Effector memory CD4-positive, alpha-beta T cell (primary cell): ENCODE measurements at regions not wholly inside any gene's neighbourhood (a gene's known extent, or its start where the extent isn't known, plus 50 kb on each side); places are given as distances from the start of the nearest gene placed in this dataset.
"Not testable (repeated sequence)": the region's sequence is repeated elsewhere in the genome, so short reads cannot be mapped to it uniquely, and the experiment has no call there.

Source experiments
- DNase-seq, 3 donors: peaks; one replicate each; pipeline ENCODE4 v3.0.0-alpha.2; 2020
- H3K27ac ChIP-seq: 2 replicates; pipeline ENCODE4 v1.7.0; 2013; ENCODE audit warnings: mild to moderate bottlenecking, low read length, moderate library complexity; ENCODE audit not compliant: insufficient read depth, poor library complexity, severe bottlenecking
- H3K27me3 ChIP-seq: replicated peaks from 2 replicates; pipeline ENCODE4 v1.7.0; 2013; ENCODE audit warnings: mild to moderate bottlenecking, low read length; ENCODE audit not compliant: insufficient read depth, control insufficient read depth, poor library complexity, severe bottlenecking
- H3K36me3 ChIP-seq: 2 replicates; pipeline ENCODE4 v1.7.0; 2013; ENCODE audit warnings: mild to moderate bottlenecking, low read length, moderate library complexity; ENCODE audit not compliant: control insufficient read depth, insufficient read depth
- H3K4me1 ChIP-seq: 2 replicates; pipeline ENCODE4 v1.7.0; 2013; ENCODE audit warnings: low read length, mild to moderate bottlenecking; ENCODE audit not compliant: control insufficient read depth, insufficient read depth, poor library complexity, severe bottlenecking
- H3K4me3 ChIP-seq: 2 replicates; pipeline ENCODE4 v1.7.0; 2013; ENCODE audit warnings: low read length, low read depth, mild to moderate bottlenecking; ENCODE audit not compliant: insufficient read depth, poor library complexity, severe bottlenecking
- H3K9me3 ChIP-seq: 2 replicates; pipeline ENCODE4 v1.7.0; 2013; ENCODE audit warnings: mild to moderate bottlenecking, low read length, moderate library complexity; ENCODE audit not compliant: control insufficient read depth

GRCh38 chr3:6753536-6753935 is 107.4 kb upstream of the GRM7 start:
- Histone ChIP-seq H3K9me3 (no peaks in the 10 kb centered on the region), H3K36me3 (no peaks in the 10 kb centered on the region), H3K27me3 (no peaks in the 10 kb centered on the region), H3K27ac (no peak overlapping the region), H3K4me1 (no peaks in the 10 kb centered on the region), H3K4me3 (no peak overlapping the region)
- no peak for DNase-seq

- H3K9me3 ChIP-seq, H3K27ac ChIP-seq, H3K36me3 ChIP-seq, H3K27me3 ChIP-seq, H3K4me3 ChIP-seq, DNase-seq, H3K4me1 ChIP-seq: not testable (repeated sequence)
Observed at GRCh38 chr3:6769532-6770396, 91.2 kb upstream of the GRM7 start.

- Histone ChIP-seq H3K4me1 (no peaks in the 10 kb centered on the region), H3K4me3 (no peak overlapping the region), H3K27me3 (no peaks in the 10 kb centered on the region), H3K27ac (no peak overlapping the region), H3K36me3 (no peaks in the 10 kb centered on the region), H3K9me3 (no peaks in the 10 kb centered on the region)
- no peak for DNase-seq
Observed at GRCh38 chr3:6770397-6770690, 90.6 kb upstream of the GRM7 start.

GRCh38 chr3:6771171-6771570 is 89.7 kb upstream of the GRM7 start:
- no peaks in the 10 kb centered on the region for H3K4me1 ChIP-seq
- no peak overlapping the region for H3K27ac ChIP-seq
- DNase-seq = no peak
- H3K36me3 ChIP-seq = no peaks in the 10 kb centered on the region
- no peaks in the 10 kb centered on the region for H3K27me3 ChIP-seq
- H3K9me3 ChIP-seq = no peaks in the 10 kb centered on the region
- H3K4me3 ChIP-seq = no peak overlapping the region

- Histone ChIP-seq H3K4me3 (no peak overlapping the region), H3K9me3 (no peaks in the 10 kb centered on the region), H3K27ac (no peak overlapping the region), H3K27me3 (no peaks in the 10 kb centered on the region), H3K36me3 (no peaks in the 10 kb centered on the region), H3K4me1 (no peaks in the 10 kb centered on the region)
- DNase-seq = no peak
Observed at GRCh38 chr3:6779140-6779539, 81.8 kb upstream of the GRM7 start.

- H3K9me3 ChIP-seq = no peaks in the 10 kb centered on the region
- H3K36me3 ChIP-seq = no peaks in the 10 kb centered on the region
- no peak overlapping the region for H3K27ac ChIP-seq
- no peak for DNase-seq
- no peak overlapping the region for H3K4me3 ChIP-seq
- H3K4me1 ChIP-seq = no peaks in the 10 kb centered on the region
- no peaks in the 10 kb centered on the region for H3K27me3 ChIP-seq
Observed at GRCh38 chr3:6781092-6781491, 79.8 kb upstream of the GRM7 start.

GRCh38 chr3:6785726-6786125 is 75.2 kb upstream of the GRM7 start:
- no peaks in the 10 kb centered on the region for H3K4me1 ChIP-seq
- H3K27me3 ChIP-seq = no peaks in the 10 kb centered on the region
- no peak for DNase-seq
- H3K27ac ChIP-seq = no peak overlapping the region
- H3K4me3 ChIP-seq = no peak overlapping the region
- no peaks in the 10 kb centered on the region for H3K9me3 ChIP-seq
- H3K36me3 ChIP-seq = no peaks in the 10 kb centered on the region

- no peaks in the 10 kb centered on the region for H3K9me3 ChIP-seq
- DNase-seq = no peak
- no peaks in the 10 kb centered on the region for H3K36me3 ChIP-seq
- no peak overlapping the region for H3K4me3 ChIP-seq
- H3K4me1 ChIP-seq = no peaks in the 10 kb centered on the region
- H3K27me3 ChIP-seq = no peaks in the 10 kb centered on the region
- no peak overlapping the region for H3K27ac ChIP-seq
Observed at GRCh38 chr3:6791161-6791560, 69.8 kb upstream of the GRM7 start.

- Histone ChIP-seq H3K4me3 (no peak overlapping the region), H3K36me3 (no peaks in the 10 kb centered on the region), H3K27me3 (no peaks in the 10 kb centered on the region), H3K27ac (no peak overlapping the region), H3K4me1 (no peaks in the 10 kb centered on the region), H3K9me3 (no peaks in the 10 kb centered on the region)
- DNase-seq = no peak
Observed at GRCh38 chr3:6799264-6799915, 61.5 kb upstream of the GRM7 start.

- H3K4me3 ChIP-seq = no peak overlapping the region
- H3K4me1 ChIP-seq = no peaks in the 10 kb centered on the region
- no peak for DNase-seq
- H3K9me3 ChIP-seq = no peaks in the 10 kb centered on the region
- H3K36me3 ChIP-seq = no peaks in the 10 kb centered on the region
- H3K27me3 ChIP-seq = no peaks in the 10 kb centered on the region
- no peak overlapping the region for H3K27ac ChIP-seq
Observed at GRCh38 chr3:6803619-6804018, 57.3 kb upstream of the GRM7 start.
